CD4-positive, alpha-beta T cell (primary cell): ENCODE measurements at regions not wholly inside any gene's neighbourhood (a gene's known extent, or its start where the extent isn't known, plus 50 kb on each side); places are given as distances from the start of the nearest gene placed in this dataset.

Source experiments
- ATAC-seq: fragments of 200-7000 bp; cut with Tn5 transposase; one replicate; pipeline ENCODE4 v1.10.0; 2022; ENCODE audit warnings: mild to moderate bottlenecking; ENCODE audit not compliant: poor library complexity
- CTCF ChIA-PET: fragments of 350-600 bp; sonication (Branson Sonifier 250); formaldehyde crosslinking; loops from one replicate; lab custom pipeline; 2021; ENCODE audit warnings: antibody characterized with exemption, inconsistent platforms; lab: Charles Lee
- POLR2A ChIA-PET: fragments of 350-600 bp; sonication (Branson Sonifier 250); formaldehyde crosslinking; loops from one replicate; lab custom pipeline; 2021; ENCODE audit warnings: antibody characterized with exemption, inconsistent platforms; lab: Charles Lee
- DNase-seq, 14 experiments: peaks; one replicate each; pipeline ENCODE4 v3.0.0-alpha.2; 2013 to 2020; ENCODE audit warnings: mixed read lengths in 2 of 14
- H3K27ac ChIP-seq, 2 donors: one replicate each; pipeline versions ENCODE4 v1.5.1 to v1.7.0; 2013; ENCODE audit warnings: low read length in 2 of 2, low read depth in 1 of 2, mild to moderate bottlenecking in 1 of 2
- H3K27me3 ChIP-seq, 2 experiments: 1 replicate in 1 of 2; 2 replicates in 1 of 2; pipeline versions ENCODE4 v1.6.1 to v1.7.0; 2013; ENCODE audit warnings: low read length in 2 of 2, control low read depth in 1 of 2, mild to moderate bottlenecking in 1 of 2, moderate library complexity in 1 of 2; ENCODE audit not compliant: insufficient read depth in 2 of 2, control insufficient read depth in 1 of 2
- H3K36me3 ChIP-seq: one replicate; pipeline ENCODE4 v1.6.1; 2013; ENCODE audit warnings: low read length, control low read depth; ENCODE audit not compliant: insufficient read depth
- H3K4me1 ChIP-seq: one replicate; pipeline ENCODE4 v1.6.1; 2013; ENCODE audit warnings: low read length, control low read depth; ENCODE audit not compliant: insufficient read depth
- H3K4me3 ChIP-seq: one replicate; pipeline ENCODE4 v1.5.1; 2013; ENCODE audit warnings: mild to moderate bottlenecking, low read length, moderate library complexity
- H3K9me3 ChIP-seq, 2 experiments: 1 replicate in 1 of 2; 2 replicates in 1 of 2; pipeline versions ENCODE4 v1.6.1 to v1.7.0; 2013; ENCODE audit warnings: low read length in 2 of 2, mild to moderate bottlenecking in 2 of 2, control low read depth in 1 of 2, moderate library complexity in 1 of 2; ENCODE audit not compliant: control insufficient read depth in 1 of 2, insufficient read depth in 1 of 2
- H3K27ac Mint-ChIP-seq: one replicate; pipeline ENCODE4 v1.8.0; 2020; ENCODE audit warnings: mixed read lengths
- H3K27me3 Mint-ChIP-seq: one replicate; pipeline ENCODE4 v1.8.0; 2021; ENCODE audit warnings: mixed read lengths
- H3K36me3 Mint-ChIP-seq: one replicate; pipeline ENCODE4 v1.8.0; 2021; ENCODE audit warnings: low read depth, mixed read lengths
- H3K4me1 Mint-ChIP-seq: one replicate; pipeline ENCODE4 v1.8.0; 2021; ENCODE audit warnings: low read depth, mixed read lengths
- H3K4me3 Mint-ChIP-seq: one replicate; pipeline ENCODE4 v1.8.0; 2020; ENCODE audit warnings: mild to moderate bottlenecking, mixed read lengths
- H3K9me3 Mint-ChIP-seq: one replicate; pipeline ENCODE4 v1.8.0; 2020; ENCODE audit warnings: mixed read lengths
- intact Hi-C, 2 experiments: fragments of 100-400 bp; cut with DNase I in 1 of 2; cut with micrococcal nuclease in 1 of 2; formaldehyde crosslinking; loops; one replicate each; pipeline versions ENCODE4 v1.15.1 to v1.9.0; 2023 to 2025; cut with DNase I, micrococcal nuclease
- TF ChIP-seq, protein P1 (sequence below): fragments of 200-600 bp; IDR thresholded peaks from one replicate; pipeline ENCODE4 v1.8.0; 2022; ENCODE audit warnings: antibody characterized with exemption, mild to moderate bottlenecking

DNA sequence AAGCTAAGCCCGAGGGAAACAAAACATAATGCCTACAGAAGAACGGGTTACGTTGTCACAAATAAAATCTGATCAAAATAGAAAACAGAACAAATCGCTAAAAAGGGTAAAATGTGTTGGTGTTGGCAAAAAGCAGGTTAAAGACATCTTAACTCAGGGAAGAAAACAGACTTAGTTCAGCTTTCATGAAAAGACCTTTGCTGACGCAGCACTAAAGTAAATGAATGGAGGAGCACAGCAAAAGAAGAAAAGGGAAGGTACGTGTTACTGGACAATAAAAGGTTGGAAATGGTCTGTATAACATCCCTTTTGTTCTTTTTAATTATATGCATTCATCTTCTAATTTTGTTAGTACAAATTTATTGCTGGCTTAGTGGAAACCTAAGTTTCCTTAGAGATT is 117.4 kb upstream of the DSEL start:
- peaks cover 3% of the 10 kb centered on the region for H3K9me3 Mint-ChIP-seq
- H3K4me3 Mint-ChIP-seq = no peak overlapping the region
- peaks cover 0 to 5% of the 10 kb centered on the region in 2 experiments for H3K9me3 ChIP-seq
- ChIA-PET POLR2A (no interaction called here), CTCF (no interaction called here)
- H3K27ac Mint-ChIP-seq = no peak overlapping the region
- H3K4me1 Mint-ChIP-seq = no peaks in the 10 kb centered on the region
- no peaks in the 10 kb centered on the region for H3K4me1 ChIP-seq
- H3K27me3 ChIP-seq = no peaks in the 10 kb centered on the region
- H3K36me3 ChIP-seq = no peaks in the 10 kb centered on the region
- H3K27ac ChIP-seq = no peak overlapping the region
- no peaks in the 10 kb centered on the region for H3K36me3 Mint-ChIP-seq
- no peak for ATAC-seq
- intact Hi-C loops = no loop called here
- no peak for DNase-seq
- H3K27me3 Mint-ChIP-seq = no peaks in the 10 kb centered on the region
- TF ChIP-seq, protein P1, sequence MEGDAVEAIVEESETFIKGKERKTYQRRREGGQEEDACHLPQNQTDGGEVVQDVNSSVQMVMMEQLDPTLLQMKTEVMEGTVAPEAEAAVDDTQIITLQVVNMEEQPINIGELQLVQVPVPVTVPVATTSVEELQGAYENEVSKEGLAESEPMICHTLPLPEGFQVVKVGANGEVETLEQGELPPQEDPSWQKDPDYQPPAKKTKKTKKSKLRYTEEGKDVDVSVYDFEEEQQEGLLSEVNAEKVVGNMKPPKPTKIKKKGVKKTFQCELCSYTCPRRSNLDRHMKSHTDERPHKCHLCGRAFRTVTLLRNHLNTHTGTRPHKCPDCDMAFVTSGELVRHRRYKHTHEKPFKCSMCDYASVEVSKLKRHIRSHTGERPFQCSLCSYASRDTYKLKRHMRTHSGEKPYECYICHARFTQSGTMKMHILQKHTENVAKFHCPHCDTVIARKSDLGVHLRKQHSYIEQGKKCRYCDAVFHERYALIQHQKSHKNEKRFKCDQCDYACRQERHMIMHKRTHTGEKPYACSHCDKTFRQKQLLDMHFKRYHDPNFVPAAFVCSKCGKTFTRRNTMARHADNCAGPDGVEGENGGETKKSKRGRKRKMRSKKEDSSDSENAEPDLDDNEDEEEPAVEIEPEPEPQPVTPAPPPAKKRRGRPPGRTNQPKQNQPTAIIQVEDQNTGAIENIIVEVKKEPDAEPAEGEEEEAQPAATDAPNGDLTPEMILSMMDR = no peak
- H3K4me3 ChIP-seq = no peak overlapping the region

DNA sequence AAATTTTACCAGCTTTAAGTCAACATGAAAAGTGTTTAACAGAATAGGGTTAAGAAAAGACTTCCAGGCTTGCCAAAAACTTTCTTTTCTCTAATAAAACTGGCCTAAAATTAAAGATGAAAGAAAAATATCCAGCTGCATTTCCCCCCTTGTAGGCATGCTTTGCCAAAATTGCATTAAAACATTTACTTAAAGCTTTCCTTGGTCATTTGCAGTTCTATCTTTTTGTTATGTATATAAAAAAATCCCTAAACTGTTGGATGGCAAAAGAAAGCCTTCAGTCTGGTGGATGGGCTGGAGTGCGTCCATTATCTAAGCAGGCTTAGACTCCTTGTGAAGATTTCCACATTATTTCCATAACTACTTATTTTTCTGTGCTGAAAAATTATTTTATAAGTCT is 105.4 kb upstream of the DSEL start:
- CTCF ChIA-PET = no interaction called here
- no peaks in the 10 kb centered on the region for H3K4me1 Mint-ChIP-seq
- ATAC-seq = no peak
- Histone ChIP-seq H3K9me3 (no peaks in the 10 kb centered on the region), H3K4me3 (no peak overlapping the region), H3K36me3 (no peaks in the 10 kb centered on the region), H3K27me3 (no peaks in the 10 kb centered on the region), H3K4me1 (no peaks in the 10 kb centered on the region), H3K27ac (no peak overlapping the region)
- no peak for DNase-seq
- H3K36me3 Mint-ChIP-seq = no peaks in the 10 kb centered on the region
- no peaks in the 10 kb centered on the region for H3K9me3 Mint-ChIP-seq
- no peak overlapping the region for H3K27ac Mint-ChIP-seq
- no peaks in the 10 kb centered on the region for H3K27me3 Mint-ChIP-seq
- H3K4me3 Mint-ChIP-seq = no peak overlapping the region
- TF ChIP-seq, protein P1 = no peak
- POLR2A ChIA-PET = no interaction called here
- intact Hi-C loops = no loop called here

DNA sequence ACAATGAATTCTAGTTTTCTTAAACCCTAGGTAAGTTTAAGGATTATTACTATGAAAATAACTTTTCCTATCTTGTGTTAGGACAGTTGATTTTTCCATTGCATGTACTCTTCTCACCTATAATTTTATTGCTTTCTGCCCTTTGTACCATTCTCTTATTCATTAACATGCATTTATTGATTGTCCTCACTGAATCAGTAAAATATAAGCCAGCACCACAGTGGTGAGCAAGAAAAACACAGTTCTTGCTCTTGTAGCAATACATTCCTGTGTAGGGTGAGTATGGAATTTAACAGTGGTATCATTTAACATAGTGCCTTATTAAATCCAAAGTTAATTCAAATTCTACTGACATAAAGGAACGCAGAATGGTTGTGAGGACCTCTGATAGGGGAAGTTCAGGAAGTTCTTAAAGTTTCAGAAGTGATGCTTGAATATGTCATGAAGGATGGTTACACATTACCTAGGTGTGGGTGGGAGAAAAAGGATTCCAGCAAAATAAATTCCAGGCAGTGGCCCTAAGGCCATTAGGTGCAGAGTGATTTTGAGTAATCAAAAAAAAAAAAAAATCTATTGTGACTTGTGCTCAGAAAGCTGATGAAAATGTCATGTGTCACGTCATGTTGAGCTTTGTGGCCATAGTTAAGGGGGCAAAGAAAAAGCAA is 104.7 kb upstream of the DSEL start:
- TF ChIP-seq, protein P1 = no peak

More for the DNA sequence above, 104.7 kb upstream of the DSEL start:
- Histone ChIP-seq H3K4me1 (no peaks in the 10 kb centered on the region), H3K27ac (no peak overlapping the region), H3K4me3 (no peak overlapping the region), H3K9me3 (no peaks in the 10 kb centered on the region), H3K36me3 (no peaks in the 10 kb centered on the region), H3K27me3 (no peaks in the 10 kb centered on the region)
- Mint-ChIP-seq H3K4me3 (no peak overlapping the region), H3K27me3 (no peaks in the 10 kb centered on the region), H3K27ac (no peak overlapping the region), H3K36me3 (no peaks in the 10 kb centered on the region), H3K4me1 (no peaks in the 10 kb centered on the region), H3K9me3 (no peaks in the 10 kb centered on the region)
- CTCF ChIA-PET = interaction anchor here (0.7 kb wide), 1 partner anchor 926 kb away, joined by 3 read pairs; no protein-coding TSS in a partner anchor
- ATAC-seq = no peak
- DNase-seq = no peak
- intact Hi-C loops = no loop called here
- POLR2A ChIA-PET = no interaction called here
